Keratinocyte (primary cell): ENCODE measurements at regions not wholly inside any gene's neighbourhood (a gene's known extent, or its start where the extent isn't known, plus 50 kb on each side); places are given as distances from the start of the nearest gene placed in this dataset.

Experiments used
- EZH2 ChIP-seq: IDR thresholded peaks from one replicate; pipeline ENCODE4 v1.6.1; 2012; ENCODE audit warnings: inconsistent platforms, mild to moderate bottlenecking, low read length, moderate library complexity
- TF ChIP-seq, protein P1 (sequence below), 3 experiments: IDR thresholded peaks in 1 of 3; conservative IDR thresholded peaks in 1 of 3; optimal IDR thresholded peaks in 1 of 3; 2 replicates in 2 of 3; 3 replicates in 1 of 3; pipeline versions ENCODE3 to v1.5.1; 2011; ENCODE audit warnings: low read length in 3 of 3, mild to moderate bottlenecking in 3 of 3, moderate library complexity in 2 of 3, control low read depth in 1 of 3, inconsistent platforms in 1 of 3; ENCODE audit not compliant: insufficient read depth in 2 of 3; ENCODE audit errors: extremely low read depth in 1 of 3

DNA sequence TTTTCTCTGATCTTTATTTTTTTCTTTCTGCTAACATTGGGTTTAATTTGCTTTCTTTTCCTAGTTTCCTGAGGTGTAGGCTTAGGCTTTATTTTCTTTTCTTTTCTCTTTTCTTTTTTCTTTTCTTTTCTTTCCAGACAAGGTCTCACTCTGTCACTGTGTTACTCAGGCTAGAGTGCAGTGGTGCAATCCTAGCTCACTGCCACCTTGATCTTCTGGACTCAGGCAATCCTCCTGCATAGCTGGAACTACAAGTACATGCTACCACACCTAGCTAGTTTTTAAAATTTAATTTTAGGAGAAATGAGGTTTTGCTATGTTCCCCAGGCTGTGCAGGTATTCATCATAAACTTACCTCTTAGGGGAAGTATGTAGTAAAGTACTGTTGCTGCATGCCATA, 197.8 kb upstream of the ANKRD50 start:
- TF ChIP-seq, protein P1, sequence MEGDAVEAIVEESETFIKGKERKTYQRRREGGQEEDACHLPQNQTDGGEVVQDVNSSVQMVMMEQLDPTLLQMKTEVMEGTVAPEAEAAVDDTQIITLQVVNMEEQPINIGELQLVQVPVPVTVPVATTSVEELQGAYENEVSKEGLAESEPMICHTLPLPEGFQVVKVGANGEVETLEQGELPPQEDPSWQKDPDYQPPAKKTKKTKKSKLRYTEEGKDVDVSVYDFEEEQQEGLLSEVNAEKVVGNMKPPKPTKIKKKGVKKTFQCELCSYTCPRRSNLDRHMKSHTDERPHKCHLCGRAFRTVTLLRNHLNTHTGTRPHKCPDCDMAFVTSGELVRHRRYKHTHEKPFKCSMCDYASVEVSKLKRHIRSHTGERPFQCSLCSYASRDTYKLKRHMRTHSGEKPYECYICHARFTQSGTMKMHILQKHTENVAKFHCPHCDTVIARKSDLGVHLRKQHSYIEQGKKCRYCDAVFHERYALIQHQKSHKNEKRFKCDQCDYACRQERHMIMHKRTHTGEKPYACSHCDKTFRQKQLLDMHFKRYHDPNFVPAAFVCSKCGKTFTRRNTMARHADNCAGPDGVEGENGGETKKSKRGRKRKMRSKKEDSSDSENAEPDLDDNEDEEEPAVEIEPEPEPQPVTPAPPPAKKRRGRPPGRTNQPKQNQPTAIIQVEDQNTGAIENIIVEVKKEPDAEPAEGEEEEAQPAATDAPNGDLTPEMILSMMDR (optimal IDR thresholded peaks at IDR 0.05 in 1 of 3, IDR thresholded peaks at IDR 0.05 in 1 of 3, conservative IDR thresholded peaks at IDR 0.05 in 1 of 3; ENCODE audit: extremely low read depth in 1 of 3, insufficient read depth in 2 of 3, low read length in 3 of 3) = no peak
- no peak for TF ChIP-seq EZH2
